COR-L47 (cell line): ENCODE measurements at regions not wholly inside any gene's neighbourhood (a gene's known extent, or its start where the extent isn't known, plus 50 kb on each side); places are given as distances from the start of the nearest gene placed in this dataset.

ENCODE experiments used
- DNase-seq: peaks from one replicate; lab custom pipeline; 2025; lab: John Stamatoyannopoulos, UW

DNA sequence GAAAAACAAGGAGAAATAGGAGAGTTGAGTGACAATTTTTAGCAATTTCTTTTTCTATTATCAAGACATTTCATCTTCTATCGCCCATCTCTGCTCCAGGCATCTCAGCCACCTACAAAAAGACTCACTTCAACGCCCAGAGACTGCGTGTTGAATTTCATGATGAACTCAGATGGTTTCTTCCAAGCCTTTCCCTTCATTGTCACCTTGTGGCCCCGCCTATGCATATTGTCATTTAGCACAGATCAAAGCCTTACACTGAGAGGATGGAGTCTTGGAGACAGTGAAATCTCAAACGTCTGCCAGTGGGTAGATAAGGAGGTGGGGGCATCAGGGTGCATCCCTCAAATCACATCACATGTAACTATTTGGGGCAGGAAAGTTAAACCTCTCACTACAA, 319.4 kb downstream of the SIPA1L2 start:
- DNase-seq, result no peak

DNA sequence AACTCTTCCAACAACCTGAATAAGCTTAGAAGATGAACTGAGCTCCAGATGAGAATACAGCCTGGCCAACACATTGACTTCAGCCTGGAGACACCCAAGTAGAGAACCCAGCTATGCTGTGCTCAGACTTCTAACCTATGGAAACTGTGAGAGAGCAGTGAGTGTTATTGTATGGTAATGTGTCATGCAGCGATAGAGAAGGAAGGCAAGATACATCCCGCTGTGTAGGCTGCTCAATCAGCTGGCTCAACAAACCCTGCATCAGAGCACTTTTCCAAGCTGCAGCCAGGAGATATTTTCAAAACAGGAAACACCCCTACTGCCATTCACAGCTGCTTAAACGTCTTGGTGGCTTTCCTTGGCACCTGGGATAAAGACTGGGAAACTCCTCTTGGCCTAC, 321.3 kb downstream of the SIPA1L2 start:
- no peak for DNase-seq

DNA sequence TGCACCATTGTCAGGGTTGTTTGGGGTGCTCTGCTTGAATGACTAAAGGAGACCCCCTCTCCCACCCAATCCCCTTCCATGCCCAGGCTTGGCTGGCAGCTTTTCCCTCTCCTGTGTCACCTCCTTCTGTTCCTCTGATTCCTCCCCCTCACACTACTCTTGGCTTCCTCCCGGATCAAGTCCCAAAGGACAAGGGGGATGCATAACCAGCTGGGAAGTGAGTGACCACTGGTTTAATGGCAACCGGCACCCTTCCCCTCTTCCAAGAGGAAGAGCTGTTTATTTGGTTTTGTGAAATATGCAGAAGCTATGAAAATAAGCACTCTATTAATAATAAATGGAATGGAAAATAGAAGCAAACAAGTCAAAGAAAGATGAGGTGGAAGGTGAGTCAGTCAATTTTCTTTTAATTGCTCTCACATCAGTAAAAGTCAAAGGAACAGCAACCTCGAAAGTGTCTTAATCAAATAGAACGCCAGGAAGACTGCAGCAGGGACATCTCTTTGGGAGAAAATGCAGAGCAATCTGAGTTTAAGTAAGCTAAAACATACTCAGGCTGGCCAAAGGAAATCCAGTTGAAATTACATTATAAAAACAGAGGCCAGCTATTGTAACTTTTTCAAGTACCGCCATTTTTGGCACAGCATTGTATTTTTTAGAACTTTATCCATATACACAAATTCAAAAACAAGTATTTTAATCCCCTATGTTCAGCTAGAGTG, 322.5 kb downstream of the SIPA1L2 start:
- DNase-seq, result no peak

DNA sequence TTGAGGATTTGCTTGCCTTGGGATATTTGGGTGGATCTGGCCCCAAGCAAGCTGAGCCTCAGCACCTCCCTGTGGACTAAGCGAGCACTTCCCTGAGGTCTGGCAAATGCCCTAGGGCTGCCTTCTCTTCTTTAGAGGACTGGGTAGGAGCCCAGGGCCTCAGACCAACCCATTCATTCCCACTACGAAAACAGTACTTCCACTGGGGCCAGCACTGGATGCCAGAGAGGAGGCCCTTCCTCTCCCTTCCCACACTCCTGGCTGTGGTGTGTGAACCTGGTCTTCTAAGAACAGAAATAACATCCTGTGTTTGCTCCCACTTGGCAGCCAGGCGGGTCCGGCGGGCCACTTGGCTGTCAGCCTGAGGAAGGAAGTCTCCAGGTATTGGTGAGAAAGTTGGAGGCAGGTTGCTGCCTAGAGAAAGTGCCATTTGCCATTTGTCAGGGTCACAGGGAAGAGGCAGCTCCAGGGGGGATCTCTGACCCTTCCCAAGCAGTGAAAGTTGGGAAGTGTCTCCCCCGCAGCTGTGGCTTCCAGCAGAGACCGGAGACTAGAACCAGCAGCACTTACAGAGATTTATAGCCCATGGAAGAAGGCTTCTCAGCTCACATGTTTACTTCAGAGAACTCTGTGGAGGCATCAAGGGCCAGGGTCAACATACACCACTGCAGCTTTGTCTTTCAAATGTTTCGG, 323.5 kb downstream of the SIPA1L2 start:
- DNase-seq, result no peak

DNA sequence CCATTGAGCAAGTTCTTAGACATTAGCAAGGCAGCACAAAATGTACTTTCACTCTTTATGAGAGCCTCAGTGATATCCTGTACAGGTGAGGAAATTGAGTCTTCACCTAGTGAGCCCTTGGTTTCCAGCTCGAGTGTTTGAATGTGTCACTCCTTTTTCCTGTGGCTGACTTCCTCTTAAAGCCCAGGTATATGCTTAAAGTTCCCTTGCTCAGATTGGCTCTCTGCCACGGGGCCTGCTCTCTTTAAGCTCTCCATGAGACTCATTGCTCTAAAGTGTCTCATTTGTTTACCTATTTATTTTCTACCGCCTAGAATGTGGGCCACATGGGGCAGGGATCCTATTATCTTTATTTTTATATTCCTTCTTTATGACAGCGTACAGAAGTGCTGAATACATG, 324.9 kb downstream of the SIPA1L2 start:
- peak; percentile 24 for DNase-seq

DNA sequence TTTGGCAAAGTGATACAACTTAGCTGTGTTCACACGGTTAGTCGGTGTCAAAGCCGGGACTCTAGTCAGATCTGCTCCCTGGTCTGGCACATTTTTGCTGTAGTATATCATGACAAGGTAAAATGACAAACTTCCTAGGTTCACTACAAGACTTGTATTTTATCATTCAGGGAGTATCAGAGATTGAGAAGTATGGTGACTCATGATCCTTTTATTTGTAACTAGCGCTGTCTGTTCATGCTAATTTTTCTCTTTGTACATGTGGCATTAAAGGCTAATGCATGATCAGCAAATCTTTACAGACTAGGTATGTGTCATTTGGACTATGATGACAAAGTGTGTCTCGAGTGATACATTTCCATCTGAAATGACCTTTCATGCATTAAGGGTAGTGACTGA, 326.7 kb downstream of the SIPA1L2 start:
- no peak for DNase-seq

DNA sequence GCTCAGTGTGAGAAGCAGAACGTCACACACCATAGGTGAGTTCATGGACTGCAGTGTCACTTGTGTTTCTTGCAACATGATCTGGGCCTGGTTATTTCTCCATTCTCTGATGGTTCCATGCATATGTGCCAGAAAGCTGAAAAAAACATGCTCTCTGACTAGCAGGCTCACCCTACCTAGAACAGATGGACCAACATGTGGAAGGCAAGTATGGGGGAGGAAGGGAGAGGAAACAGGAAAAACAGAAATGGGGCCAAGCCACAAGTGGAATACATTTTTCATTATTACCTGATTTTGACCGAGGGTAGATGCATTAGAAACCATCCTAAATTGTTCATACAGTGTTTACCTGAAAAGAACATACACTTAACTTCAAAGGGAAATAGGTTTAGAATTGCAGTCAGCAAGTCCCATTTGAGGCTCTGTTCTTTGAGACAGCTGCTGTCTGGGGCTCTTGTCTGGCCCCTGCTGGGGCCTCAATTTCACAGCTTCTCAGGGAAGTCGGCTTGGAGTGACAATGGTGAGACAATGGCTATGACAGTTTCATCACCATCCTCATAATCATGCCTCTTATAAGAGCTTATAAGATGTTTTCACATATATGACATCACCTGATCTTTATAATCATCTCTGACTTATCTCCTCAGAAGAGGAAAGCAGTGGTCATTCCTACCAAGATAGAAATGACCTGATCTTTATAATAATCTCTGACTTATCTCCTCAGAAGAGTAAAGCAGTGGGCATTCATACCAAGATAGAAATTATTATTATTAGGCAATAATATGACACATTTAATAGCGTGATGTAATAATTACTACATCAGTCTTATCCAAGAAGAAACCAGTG, 327.3 kb downstream of the SIPA1L2 start:
- DNase-seq, result no peak

DNA sequence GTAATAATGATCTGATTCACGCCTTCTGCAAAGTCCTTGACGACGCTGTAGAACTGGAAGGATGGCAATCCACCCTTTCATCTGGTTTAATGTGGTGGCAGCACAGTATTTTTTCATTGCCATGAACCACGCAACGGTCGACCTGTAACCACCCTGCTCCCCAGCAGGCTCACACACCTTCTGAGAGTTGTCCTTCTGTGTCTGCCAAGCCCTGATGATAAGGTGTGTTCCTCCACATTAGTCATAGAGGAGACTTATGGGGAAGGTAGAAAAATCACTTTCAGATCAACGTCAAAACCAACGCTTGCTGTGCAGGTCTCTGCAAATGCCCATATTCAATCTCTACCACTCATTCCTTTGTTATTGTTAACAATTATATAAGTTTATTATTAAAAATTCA, 328.7 kb downstream of the SIPA1L2 start:
- no peak for DNase-seq

DNA sequence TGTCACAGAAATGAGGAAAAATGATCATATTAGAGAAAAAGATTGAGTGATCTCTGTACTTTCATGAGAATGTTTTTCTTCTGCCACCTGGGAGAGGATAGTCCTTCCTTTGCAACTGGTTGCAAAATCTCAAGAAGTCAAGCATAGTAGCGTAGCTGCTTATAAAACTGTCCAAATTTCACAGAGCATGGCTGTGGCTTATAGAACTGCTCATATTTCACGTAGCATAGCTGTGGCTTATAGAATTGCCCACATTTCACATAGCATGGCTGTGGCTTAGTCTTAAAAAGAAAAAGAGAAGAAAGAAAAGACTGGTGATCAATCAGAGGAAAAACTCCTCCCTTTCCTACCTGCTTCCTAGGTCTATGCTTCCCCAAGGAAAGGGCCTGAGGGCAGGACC, 329.5 kb downstream of the SIPA1L2 start:
- no peak for DNase-seq

DNA sequence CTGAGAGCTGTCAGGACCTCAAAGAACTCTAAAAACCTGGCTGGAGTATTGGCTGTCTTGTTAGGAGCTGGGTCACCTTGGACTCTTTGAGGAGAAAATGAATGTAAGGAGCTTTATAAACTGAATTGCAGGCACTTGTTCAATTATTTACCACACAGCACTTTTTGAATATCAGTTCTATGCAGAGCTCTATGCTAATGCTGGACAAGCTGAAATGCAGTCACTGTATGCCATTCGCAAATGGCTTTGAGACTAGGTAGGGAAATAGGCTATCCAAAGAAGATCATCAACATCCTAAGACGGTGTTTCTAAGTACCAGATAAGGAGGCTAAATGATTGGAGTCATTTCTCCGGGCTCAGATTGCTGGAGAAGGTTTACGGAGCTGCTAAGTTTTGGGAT, 333.5 kb downstream of the SIPA1L2 start:
- DNase-seq, result no peak

DNA sequence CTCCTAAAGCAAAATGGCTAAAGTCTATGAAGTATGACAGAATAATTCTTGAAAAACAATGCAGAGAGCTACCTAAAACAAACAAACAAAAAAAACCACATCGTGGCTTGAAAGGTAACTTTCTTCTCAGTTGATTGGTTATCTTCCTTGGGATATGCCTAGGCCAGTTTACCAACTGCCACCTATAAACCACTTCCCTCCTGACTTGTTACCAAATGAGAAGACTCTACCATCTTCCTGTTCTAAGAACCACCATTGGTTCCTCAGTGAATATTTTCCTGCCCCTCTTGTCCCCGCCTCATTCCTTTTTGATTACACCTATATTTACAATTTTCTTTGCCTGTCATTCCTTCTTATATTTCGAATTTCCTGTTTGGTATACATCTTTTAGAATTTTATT, 336.6 kb downstream of the SIPA1L2 start:
- DNase-seq, result no peak

DNA sequence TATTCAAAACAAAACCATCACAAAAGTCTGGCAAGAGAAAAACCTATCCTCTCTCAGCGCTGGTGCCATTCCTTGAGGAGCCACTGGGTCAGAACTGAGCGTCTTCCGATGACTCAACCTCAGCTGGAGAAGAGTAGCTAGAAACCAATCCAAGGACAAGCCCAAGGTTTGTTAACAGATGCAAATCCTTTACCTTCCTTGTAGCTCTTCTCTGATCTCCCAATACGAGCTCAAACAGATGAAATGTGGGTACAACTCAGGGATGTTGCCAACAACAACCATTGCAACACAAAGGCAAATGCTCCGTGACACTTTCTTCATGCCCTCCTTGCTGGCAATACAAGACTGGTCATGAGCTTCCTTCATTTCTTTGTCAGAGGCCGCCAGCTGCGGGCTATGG, 337.1 kb downstream of the SIPA1L2 start:
- no peak for DNase-seq

DNA sequence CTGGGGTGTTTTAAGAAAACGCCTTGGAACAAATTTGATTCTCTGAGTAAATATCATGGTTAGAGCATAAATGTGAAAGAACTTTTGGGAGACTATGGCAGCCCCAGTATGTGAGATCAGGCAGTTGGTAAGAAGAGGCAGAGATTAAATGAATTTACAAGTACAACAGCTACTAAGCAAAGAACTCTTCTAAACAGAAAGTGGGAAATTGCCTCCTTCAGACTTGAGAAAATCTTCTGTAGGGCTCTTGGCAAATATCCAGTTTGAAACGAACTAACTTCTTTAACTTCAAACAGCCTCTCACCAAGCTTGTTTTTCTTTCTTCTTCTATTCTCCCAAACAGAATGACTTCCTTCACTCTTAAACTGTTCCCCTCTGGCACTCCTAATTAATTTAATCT, 337.7 kb downstream of the SIPA1L2 start:
- no peak for DNase-seq

DNA sequence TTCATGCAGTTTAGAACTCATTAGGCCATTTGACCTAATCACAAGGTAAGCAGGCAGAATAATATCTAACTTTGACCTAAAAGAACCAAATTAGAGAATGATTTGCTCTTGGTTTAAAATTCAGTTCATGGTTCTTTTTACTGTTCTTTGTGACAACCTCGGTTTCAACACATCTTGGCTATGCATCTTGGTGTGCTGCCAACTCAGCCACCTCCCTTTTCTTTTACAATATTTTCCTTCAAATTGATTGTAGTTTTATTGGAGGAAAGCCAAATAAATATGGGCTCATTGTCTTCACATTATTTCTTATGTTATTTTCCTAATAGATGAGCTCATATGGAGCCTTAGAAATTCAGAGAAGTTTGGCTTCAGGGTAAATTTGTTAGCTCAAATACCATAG, 338.3 kb downstream of the SIPA1L2 start:
- DNase-seq, result no peak

DNA sequence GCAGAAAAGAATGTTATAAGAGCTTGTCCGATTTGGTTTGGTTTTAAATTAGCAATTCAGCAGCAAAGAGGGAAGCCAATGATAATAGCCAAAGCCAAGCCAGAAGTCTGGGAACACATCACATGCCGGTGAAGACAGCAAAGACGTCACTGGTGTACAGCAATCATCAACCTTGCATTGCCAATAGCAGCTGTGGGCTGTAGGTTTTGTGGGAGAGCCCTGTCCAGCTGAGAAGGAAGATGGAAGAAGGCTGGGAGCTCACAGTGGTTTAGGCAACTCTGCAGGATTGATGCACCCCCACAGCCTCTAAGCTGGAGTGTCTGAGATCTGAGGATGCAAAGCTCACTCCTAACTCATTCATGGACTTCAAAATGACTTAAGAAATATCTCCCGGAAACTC, 338.7 kb downstream of the SIPA1L2 start:
- no peak for DNase-seq

DNA sequence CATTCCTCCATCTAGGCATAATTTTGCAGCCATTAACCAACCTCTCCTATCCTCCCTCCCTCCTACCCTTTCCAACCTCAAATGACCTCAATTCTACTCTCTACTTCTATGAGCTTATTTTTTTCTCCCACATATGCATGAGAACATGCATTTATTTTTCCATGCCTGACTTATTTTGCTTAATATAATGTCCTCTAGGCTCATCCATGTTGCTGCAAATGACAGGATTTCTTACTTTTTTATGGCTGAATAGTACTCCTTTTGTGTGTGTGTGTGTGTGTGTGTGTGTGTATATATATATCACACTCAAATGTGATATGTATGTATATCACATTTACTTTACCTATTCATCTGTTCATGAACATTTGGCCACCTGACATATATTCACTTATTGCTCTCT, 339.4 kb downstream of the SIPA1L2 start:
- DNase-seq, result no peak

DNA sequence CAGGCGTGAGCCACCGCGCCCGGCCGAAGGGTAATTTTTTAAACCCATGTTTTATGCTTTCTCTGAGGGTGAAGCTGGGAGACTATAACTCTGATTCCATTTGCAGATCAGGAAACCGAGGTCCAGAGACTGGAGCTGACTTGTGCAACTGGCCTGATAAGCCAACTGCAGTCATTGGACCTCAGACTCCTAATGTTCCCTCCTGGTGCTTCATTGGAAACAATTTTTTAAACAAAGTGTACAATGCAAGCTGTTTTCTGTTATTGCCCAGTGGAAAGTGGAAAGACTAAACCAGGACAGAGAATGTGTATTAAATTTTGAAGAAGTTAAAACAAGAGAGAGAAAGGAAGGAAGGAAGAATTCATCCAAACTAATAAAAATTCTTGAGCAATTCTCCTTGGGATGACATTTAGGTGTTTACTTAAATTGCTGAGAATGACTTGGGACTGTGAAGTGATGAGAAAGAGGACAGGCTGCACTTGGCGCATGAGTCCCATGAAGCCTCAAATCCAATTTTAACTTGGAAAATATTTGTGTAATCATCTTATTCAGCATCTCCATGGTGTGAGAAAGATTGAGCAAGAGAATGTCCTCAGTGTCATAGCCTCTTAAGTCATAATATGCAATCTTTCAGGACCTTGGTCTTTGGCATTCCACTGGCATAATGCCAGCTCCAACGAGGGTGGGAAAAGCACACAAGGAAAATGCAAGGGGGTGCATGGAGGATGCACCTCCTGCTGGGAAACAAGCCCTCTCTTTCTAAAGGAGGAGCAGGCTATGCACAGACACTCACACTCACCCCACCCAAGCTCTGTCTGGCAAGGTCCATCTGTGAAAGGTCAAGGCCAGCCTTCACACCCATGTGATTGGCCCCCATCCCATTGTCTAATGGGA, 342.0 kb downstream of the SIPA1L2 start:
- no peak for DNase-seq

DNA sequence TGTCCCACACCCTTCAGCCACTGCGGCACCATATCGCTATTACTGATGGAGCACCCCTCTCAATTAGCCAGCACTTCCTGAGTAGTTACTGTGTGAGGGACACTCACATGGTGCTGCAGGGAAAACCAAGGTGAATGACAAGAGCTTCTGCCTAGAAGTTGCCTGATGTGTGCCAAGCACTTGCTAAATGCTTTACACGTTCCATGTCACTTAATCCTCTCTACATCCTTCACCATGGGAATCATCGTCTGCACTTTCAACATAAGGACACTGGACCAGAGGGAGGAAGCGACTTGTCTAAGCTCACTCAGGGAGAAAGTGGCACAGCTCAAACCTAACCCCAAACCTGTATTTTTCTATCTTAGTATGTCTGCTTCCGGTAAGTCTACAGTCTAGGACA, 344.8 kb downstream of the SIPA1L2 start:
- DNase-seq, result no peak

DNA sequence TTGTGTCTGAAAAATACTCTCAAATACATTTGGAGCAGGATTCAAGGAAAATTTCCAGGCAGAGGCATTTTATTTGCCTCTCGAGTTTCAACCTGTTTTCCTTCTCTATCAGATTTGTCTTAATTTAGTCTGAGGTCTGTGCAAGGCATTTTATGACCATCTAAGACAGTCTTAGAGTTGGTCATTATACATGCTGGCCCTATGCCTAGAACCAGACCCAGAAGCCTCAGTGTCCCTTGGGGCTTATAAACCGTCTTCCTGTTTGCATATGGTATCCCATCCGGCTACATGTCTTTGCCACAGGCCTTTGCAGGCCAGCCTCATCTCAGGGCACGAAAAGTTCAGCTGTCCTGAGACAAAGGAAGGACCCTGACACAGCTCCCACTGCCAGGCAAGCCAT, 346.1 kb downstream of the SIPA1L2 start:
- DNase-seq, result no peak

DNA sequence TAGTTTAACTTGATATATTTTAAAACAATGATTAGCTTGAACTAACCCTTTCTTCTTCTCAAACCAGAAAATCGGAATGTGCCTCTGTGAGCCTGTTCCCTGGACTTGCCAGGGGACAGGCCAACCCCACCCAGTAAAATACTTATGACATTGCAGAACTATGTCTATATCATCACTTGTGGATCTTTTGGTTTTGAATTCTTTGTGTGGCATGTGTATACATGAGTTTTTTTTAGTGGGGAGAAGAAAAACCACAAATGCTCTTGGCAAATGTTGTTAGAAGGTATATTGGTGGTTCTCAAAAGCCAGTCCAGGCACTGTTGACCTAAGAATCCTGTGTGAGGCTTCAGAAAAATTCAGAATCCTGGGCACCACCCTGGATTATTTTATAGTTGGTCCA, 347.4 kb downstream of the SIPA1L2 start:
- no peak for DNase-seq

DNA sequence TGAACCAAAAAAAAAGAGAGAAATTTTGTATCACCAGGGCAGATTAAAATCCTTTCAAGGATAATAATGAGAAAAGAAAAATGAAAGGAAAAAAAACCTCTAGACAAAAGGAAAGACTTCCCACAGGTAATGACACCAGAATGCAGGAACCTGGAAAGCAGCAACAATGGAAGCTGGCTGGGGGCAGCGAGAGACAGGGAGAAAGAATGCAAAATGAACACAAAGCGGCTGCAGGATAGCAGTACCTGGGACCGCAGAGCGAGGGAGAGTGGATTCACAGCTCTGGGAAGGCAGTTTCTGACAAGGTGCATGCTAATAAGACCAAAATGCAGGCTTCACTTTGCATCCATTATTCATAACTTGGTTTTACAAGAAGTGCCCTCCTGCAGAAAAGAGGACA, 349.0 kb downstream of the SIPA1L2 start:
- no peak for DNase-seq

DNA sequence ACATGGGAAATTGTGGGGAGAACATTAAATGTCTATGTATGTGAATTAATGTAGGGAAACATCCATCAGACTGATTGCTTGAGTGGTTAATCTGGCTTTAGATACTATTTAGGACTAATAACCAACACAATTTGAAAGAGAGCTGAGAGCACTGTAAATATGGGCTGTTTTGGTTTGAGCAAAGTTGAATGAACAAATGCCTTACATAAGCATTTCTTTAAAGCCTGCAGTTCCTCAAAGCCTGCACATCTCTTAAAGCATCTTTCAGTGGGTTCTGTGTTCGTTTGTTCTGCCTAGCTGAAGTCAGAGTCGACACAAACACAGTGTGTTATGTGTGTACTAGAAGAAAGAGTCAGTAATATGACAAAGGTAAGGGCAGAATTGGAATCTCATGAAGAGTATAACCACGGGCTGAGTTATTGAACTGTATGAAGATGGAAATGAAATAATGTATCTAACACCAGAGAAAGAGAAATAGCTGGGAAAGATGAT, 350.0 kb downstream of the SIPA1L2 start:
- DNase-seq, result no peak
